ENCODE measurements at regions not wholly inside any gene's neighbourhood (a gene's known extent, or its start where the extent isn't known, plus 50 kb on each side); places are given as distances from the start of the nearest gene placed in this dataset.

DNA sequence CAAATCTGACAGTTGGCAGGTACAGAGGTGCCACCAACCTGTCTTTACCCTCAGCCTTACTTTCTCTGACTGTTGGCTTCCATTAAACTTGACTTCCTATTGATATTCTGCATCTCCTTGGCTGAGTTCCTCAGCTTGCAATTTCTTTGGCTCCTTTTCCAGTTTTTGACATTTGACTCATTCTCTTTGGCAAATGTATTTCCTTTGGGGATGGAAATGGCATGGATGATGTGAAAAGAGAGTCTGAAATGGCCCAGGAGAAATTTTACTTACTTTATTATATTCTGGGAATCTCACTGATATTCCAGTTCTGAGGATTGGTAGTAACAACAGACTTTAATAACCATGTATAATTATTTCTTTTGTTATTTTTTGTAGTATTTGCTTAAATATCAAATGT, 255.2 kb downstream of the CD109 start:
- H3K4me3 Mint-ChIP-seq, result no peak overlapping the region
- no peak overlapping the region for H3K27ac Mint-ChIP-seq
- intact Hi-C loops (cut with micrococcal nuclease), result no loop called here
- no peaks in the 10 kb centered on the region for H3K27me3 ChIP-seq (ENCODE audit: control insufficient read depth in 2 of 2, insufficient read depth in 2 of 2, low read length in 2 of 2)
- H3K36me3 Mint-ChIP-seq, result peaks cover 0 to 3% (median 0%) of the 10 kb centered on the region in 5 donors
- peaks cover 0 to 7% (median 0%) of the 10 kb centered on the region in 5 donors for H3K27me3 Mint-ChIP-seq
- no peaks in the 10 kb centered on the region for H3K9me3 ChIP-seq (ENCODE audit: control insufficient read depth in 2 of 3, low read length in 3 of 3)
- H3K4me1 ChIP-seq (ENCODE audit: control insufficient read depth in 2 of 2, insufficient read depth in 2 of 2, low read length in 2 of 2), result no peaks in the 10 kb centered on the region
- no peak overlapping the region for H3K27ac ChIP-seq (ENCODE audit: low read depth, low read length)
- peaks cover 0 to 10% (median 0%) of the 10 kb centered on the region in 7 donors for H3K4me1 Mint-ChIP-seq
- no peaks in the 10 kb centered on the region for H3K36me3 ChIP-seq (ENCODE audit: control insufficient read depth in 2 of 3, insufficient read depth in 3 of 3, low read length in 3 of 3)
- CTCF ChIA-PET, result no interaction called here
- H3K9me3 Mint-ChIP-seq, result peaks cover 3 to 31% (median 7%) of the 10 kb centered on the region in 11 donors
- POLR2A ChIA-PET, result no interaction called here
- ATAC-seq (no peak), DNase-seq (no peak)
- H3K4me3 ChIP-seq (ENCODE audit: low read length), result no peak overlapping the region

DNA sequence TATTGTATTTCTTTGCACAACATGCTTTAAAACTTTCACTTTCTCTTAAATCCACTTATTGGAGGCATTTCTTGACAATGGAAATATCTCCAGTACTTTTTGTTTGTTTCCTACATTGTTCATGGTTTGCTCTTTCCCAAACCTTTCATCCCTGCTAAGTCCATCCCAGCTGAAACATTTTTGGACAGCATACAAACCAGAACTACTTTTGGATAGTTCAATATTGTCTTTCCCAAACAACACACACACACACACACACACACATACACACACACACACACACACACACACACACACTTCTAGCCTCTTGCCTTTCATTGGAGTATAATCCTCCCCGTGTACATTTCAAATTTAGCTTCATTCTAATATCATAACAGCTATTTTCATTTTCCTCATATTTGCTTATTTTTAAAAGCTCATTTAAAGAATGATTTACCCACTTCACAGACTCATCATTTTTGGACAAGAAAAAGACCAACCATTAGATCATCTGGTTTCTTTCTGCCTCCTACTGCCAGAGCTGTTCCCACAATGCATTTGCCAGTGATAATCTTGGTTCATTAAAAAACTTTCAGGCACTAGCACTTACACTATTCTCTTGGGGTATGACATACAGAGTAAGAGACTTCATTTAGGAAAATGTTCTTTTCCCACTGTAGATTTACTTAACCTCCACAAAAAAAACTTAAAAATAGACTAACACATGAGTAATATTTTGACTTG, 248.1 kb downstream of the CD109 start:
- no peaks in the 10 kb centered on the region for H3K4me1 ChIP-seq (ENCODE audit: control insufficient read depth in 2 of 2, insufficient read depth in 2 of 2, low read length in 2 of 2)
- H3K4me3 ChIP-seq (ENCODE audit: low read length), result no peak overlapping the region
- CTCF ChIA-PET, result no interaction called here
- Mint-ChIP-seq H3K4me3 (no peak overlapping the region), H3K9me3 (peaks cover 3 to 25% (median 8%) of the 10 kb centered on the region in 11 donors), H3K36me3 (peaks cover 0 to 3% (median 0%) of the 10 kb centered on the region in 5 donors), H3K27ac (no peak overlapping the region), H3K27me3 (peaks cover 0 to 7% (median 0%) of the 10 kb centered on the region in 5 donors), H3K4me1 (peaks cover 0 to 10% (median 0%) of the 10 kb centered on the region in 7 donors)
- H3K9me3 ChIP-seq (ENCODE audit: control insufficient read depth in 2 of 3, low read length in 3 of 3), result no peaks in the 10 kb centered on the region
- DNase-seq (no peak), ATAC-seq (no peak)
- H3K27me3 ChIP-seq (ENCODE audit: control insufficient read depth in 2 of 2, insufficient read depth in 2 of 2, low read length in 2 of 2), result no peaks in the 10 kb centered on the region
- H3K36me3 ChIP-seq (ENCODE audit: control insufficient read depth in 2 of 3, insufficient read depth in 3 of 3, low read length in 3 of 3), result no peaks in the 10 kb centered on the region
- POLR2A ChIA-PET, result no interaction called here
- intact Hi-C loops (cut with micrococcal nuclease), result no loop called here
- no peak overlapping the region for H3K27ac ChIP-seq (ENCODE audit: low read depth, low read length)

DNA sequence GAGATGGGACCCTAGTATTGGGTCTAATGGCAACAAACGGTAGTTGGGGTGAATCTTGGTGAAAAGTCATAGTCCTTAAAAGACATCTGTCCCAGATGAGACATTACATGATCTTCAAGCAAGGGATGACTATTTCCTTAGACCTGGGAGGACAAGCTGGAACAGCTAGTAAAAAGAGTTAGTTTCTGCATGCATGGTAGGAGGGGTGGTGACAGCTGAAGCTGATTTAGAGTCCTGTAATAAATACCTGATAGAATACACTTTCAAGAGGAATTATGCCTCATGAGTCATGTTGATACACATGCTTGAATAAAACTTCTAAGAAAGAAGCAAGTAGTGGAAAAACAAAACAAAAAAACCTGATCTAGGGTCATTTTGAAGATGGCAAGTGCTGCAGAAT, 247.4 kb downstream of the CD109 start:
- DNase-seq (no peak), ATAC-seq (no peak)
- peaks cover 0 to 10% (median 0%) of the 10 kb centered on the region in 7 donors for H3K4me1 Mint-ChIP-seq
- Histone ChIP-seq H3K27ac (ENCODE audit: low read depth, low read length) (no peak overlapping the region), H3K4me3 (ENCODE audit: low read length) (no peak overlapping the region), H3K9me3 (ENCODE audit: control insufficient read depth in 2 of 3, low read length in 3 of 3) (no peaks in the 10 kb centered on the region), H3K27me3 (ENCODE audit: control insufficient read depth in 2 of 2, insufficient read depth in 2 of 2, low read length in 2 of 2) (no peaks in the 10 kb centered on the region), H3K36me3 (ENCODE audit: control insufficient read depth in 2 of 3, insufficient read depth in 3 of 3, low read length in 3 of 3) (no peaks in the 10 kb centered on the region), H3K4me1 (ENCODE audit: control insufficient read depth in 2 of 2, insufficient read depth in 2 of 2, low read length in 2 of 2) (no peaks in the 10 kb centered on the region)
- no peak overlapping the region for H3K27ac Mint-ChIP-seq
- ChIA-PET CTCF (no interaction called here), POLR2A (no interaction called here)
- H3K36me3 Mint-ChIP-seq, result peaks cover 0 to 3% (median 0%) of the 10 kb centered on the region in 5 donors
- intact Hi-C loops (cut with micrococcal nuclease), result no loop called here
- H3K27me3 Mint-ChIP-seq, result peaks cover 0 to 7% (median 0%) of the 10 kb centered on the region in 5 donors
- H3K4me3 Mint-ChIP-seq, result no peak overlapping the region
- H3K9me3 Mint-ChIP-seq, result peaks cover 3 to 27% (median 10%) of the 10 kb centered on the region in 11 donors

DNA sequence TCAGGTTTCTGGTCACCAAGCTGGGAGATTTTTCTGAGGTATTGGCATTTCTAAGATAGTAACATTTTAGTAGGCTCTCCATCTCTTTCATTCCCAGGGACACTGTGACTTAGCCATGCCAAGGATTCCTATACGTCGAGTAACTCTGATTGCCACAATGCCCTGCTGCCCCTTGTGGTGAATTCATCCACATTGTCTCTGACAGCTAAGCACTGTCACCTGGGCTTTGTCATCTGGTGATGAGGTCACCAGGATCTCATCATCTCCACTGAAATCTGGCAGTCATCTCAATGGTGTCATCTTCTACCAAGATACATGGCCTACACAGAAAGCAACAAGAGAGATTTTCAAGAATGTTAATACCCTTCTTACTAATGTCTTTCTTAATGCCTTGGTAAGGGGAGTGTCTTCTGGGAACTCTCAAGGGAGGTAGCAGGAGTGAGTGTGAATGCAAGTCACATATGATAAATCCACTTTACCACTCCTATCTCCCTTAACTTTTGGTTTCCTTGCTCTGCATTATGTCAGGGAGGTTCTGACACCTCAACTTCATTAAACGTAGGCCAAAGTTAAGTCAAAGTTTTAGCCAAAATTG, 246.7 kb downstream of the CD109 start:
- intact Hi-C loops (cut with micrococcal nuclease), result no loop called here
- Histone ChIP-seq H3K27ac (ENCODE audit: low read depth, low read length) (no peak overlapping the region), H3K27me3 (ENCODE audit: control insufficient read depth in 2 of 2, insufficient read depth in 2 of 2, low read length in 2 of 2) (no peaks in the 10 kb centered on the region), H3K4me3 (ENCODE audit: low read length) (no peak overlapping the region), H3K4me1 (ENCODE audit: control insufficient read depth in 2 of 2, insufficient read depth in 2 of 2, low read length in 2 of 2) (no peaks in the 10 kb centered on the region), H3K9me3 (ENCODE audit: control insufficient read depth in 2 of 3, low read length in 3 of 3) (no peaks in the 10 kb centered on the region), H3K36me3 (ENCODE audit: control insufficient read depth in 2 of 3, insufficient read depth in 3 of 3, low read length in 3 of 3) (no peaks in the 10 kb centered on the region)
- POLR2A ChIA-PET, result no interaction called here
- Mint-ChIP-seq H3K27me3 (peaks cover 0 to 7% (median 0%) of the 10 kb centered on the region in 5 donors), H3K4me3 (no peak overlapping the region), H3K4me1 (peaks cover 0 to 5% (median 0%) of the 10 kb centered on the region in 7 donors), H3K27ac (no peak overlapping the region), H3K36me3 (peaks cover 0 to 1% (median 0%) of the 10 kb centered on the region in 5 donors), H3K9me3 (peaks cover 1 to 22% (median 9%) of the 10 kb centered on the region in 11 donors)
- DNase-seq (no peak), ATAC-seq (no peak)
- CTCF ChIA-PET, result no interaction called here

DNA sequence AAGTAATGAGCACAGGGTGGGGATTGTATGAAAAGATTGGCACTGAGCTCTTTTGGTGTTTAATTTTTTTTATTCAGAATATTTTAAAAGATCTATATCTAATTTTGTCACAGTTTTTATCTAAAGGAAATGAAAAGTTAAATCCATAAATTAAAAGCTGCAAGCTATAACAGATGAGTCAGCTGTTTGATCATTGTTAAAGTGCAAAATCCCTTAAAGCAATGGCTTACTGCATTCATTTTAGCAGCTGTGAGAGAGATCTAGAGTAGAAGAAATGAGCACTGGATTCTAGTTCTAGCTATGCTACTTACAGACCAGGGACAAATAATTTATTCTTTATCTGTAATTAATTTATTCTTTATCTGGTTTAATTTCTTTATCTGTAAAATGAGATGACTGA, 245.9 kb downstream of the CD109 start:
- no peaks in the 10 kb centered on the region for H3K4me1 Mint-ChIP-seq
- no peak overlapping the region for H3K4me3 Mint-ChIP-seq
- peaks cover 0 to 7% (median 0%) of the 10 kb centered on the region in 5 donors for H3K27me3 Mint-ChIP-seq
- intact Hi-C loops (cut with micrococcal nuclease), result no loop called here
- CTCF ChIA-PET, result interaction anchor here (0.6 kb wide), 1 partner anchor 1366 kb away, joined by 3 read pairs; no protein-coding TSS in a partner anchor
- peaks cover 0 to 3% (median 0%) of the 10 kb centered on the region in 5 donors for H3K36me3 Mint-ChIP-seq
- POLR2A ChIA-PET, result no interaction called here
- H3K9me3 ChIP-seq (ENCODE audit: control insufficient read depth in 2 of 3, low read length in 3 of 3), result no peaks in the 10 kb centered on the region
- H3K4me1 ChIP-seq (ENCODE audit: control insufficient read depth in 2 of 2, insufficient read depth in 2 of 2, low read length in 2 of 2), result no peaks in the 10 kb centered on the region
- DNase-seq (no peak), ATAC-seq (no peak)
- no peaks in the 10 kb centered on the region for H3K27me3 ChIP-seq (ENCODE audit: control insufficient read depth in 2 of 2, insufficient read depth in 2 of 2, low read length in 2 of 2)
- no peaks in the 10 kb centered on the region for H3K36me3 ChIP-seq (ENCODE audit: control insufficient read depth in 2 of 3, insufficient read depth in 3 of 3, low read length in 3 of 3)
- H3K27ac ChIP-seq (ENCODE audit: low read depth, low read length), result no peak overlapping the region
- H3K27ac Mint-ChIP-seq, result no peak overlapping the region
- H3K4me3 ChIP-seq (ENCODE audit: low read length), result no peak overlapping the region
- peaks cover 0 to 18% (median 4%) of the 10 kb centered on the region in 11 donors for H3K9me3 Mint-ChIP-seq

DNA sequence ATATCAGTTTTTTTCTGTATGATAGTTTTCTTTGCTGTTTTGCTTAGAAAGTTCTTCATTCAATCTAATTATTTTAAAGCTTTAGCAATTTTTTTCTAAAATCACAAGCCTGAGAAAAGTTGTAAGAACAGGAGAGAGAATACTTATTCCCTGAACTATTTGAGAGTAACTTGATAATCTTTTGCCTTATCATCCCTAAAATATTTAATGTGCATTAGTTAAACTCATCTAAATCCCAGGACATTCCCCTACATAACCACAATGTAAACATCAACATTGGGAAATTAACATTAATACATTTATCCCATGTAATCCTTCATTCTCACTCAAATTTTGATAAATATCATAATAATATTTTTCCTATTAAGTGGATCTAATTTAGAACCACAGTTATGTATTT, 241.8 kb downstream of the CD109 start:
- Histone ChIP-seq H3K4me3 (ENCODE audit: low read length) (no peak overlapping the region), H3K27ac (ENCODE audit: low read depth, low read length) (no peak overlapping the region), H3K9me3 (ENCODE audit: control insufficient read depth in 2 of 3, low read length in 3 of 3) (no peaks in the 10 kb centered on the region), H3K4me1 (ENCODE audit: control insufficient read depth in 2 of 2, insufficient read depth in 2 of 2, low read length in 2 of 2) (no peaks in the 10 kb centered on the region), H3K36me3 (ENCODE audit: control insufficient read depth in 2 of 3, insufficient read depth in 3 of 3, low read length in 3 of 3) (no peaks in the 10 kb centered on the region), H3K27me3 (ENCODE audit: control insufficient read depth in 2 of 2, insufficient read depth in 2 of 2, low read length in 2 of 2) (peaks cover 0 to 2% of the 10 kb centered on the region in 2 donors)
- POLR2A ChIA-PET, result no interaction called here
- intact Hi-C loops (cut with micrococcal nuclease), result no loop called here
- peaks cover 0 to 3% (median 0%) of the 10 kb centered on the region in 5 donors for H3K36me3 Mint-ChIP-seq
- no peaks in the 10 kb centered on the region for H3K4me1 Mint-ChIP-seq
- peaks cover 0 to 5% (median 3%) of the 10 kb centered on the region in 5 donors for H3K27me3 Mint-ChIP-seq
- H3K4me3 Mint-ChIP-seq, result no peak overlapping the region
- H3K27ac Mint-ChIP-seq, result no peak overlapping the region
- CTCF ChIA-PET, result no interaction called here
- DNase-seq (no peak), ATAC-seq (no peak)
- H3K9me3 Mint-ChIP-seq, result peaks cover 0 to 15% (median 0%) of the 10 kb centered on the region in 11 donors

DNA sequence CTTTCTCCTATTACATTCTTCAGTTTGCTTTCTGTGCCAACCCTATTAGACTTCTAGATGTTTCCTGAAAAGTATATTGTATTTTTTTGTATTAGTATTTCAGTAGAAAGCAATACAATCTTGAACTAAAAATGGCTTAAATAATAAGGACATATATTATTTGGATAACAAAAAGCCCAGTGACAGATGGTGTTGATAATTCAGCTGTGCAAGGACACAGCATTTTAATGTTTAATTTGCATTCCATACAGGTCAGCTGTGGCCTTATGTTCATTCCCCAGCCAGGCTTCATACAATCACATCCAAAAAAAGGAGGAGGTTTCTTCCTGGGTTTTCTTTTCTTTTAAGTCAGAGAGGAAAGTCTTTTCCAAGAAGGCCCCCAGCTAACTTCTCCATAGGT, 236.9 kb downstream of the CD109 start:
- Histone ChIP-seq H3K9me3 (ENCODE audit: control insufficient read depth in 2 of 3, low read length in 3 of 3) (no peaks in the 10 kb centered on the region), H3K4me3 (ENCODE audit: low read length) (no peak overlapping the region), H3K27me3 (ENCODE audit: control insufficient read depth in 2 of 2, insufficient read depth in 2 of 2, low read length in 2 of 2) (peaks cover 0 to 3% of the 10 kb centered on the region in 2 donors), H3K27ac (ENCODE audit: low read depth, low read length) (no peak overlapping the region), H3K4me1 (ENCODE audit: control insufficient read depth in 2 of 2, insufficient read depth in 2 of 2, low read length in 2 of 2) (no peaks in the 10 kb centered on the region), H3K36me3 (ENCODE audit: control insufficient read depth in 2 of 3, insufficient read depth in 3 of 3, low read length in 3 of 3) (no peaks in the 10 kb centered on the region)
- CTCF ChIA-PET, result no interaction called here
- ATAC-seq (no peak), DNase-seq (no peak)
- intact Hi-C loops (cut with micrococcal nuclease), result no loop called here
- Mint-ChIP-seq H3K9me3 (peaks cover 0 to 29% (median 5%) of the 10 kb centered on the region in 11 donors), H3K4me3 (no peak overlapping the region), H3K36me3 (peaks cover 0 to 5% (median 0%) of the 10 kb centered on the region in 5 donors), H3K27ac (no peak overlapping the region), H3K4me1 (no peaks in the 10 kb centered on the region), H3K27me3 (peaks cover 0 to 5% (median 3%) of the 10 kb centered on the region in 5 donors)
- POLR2A ChIA-PET, result no interaction called here

Measured in naive thymus-derived CD4-positive, alpha-beta T cell (primary cell).